IMR-90 (cell line): ENCODE measurements at regions not wholly inside any gene's neighbourhood (a gene's known extent, or its start where the extent isn't known, plus 50 kb on each side); places are given as distances from the start of the nearest gene placed in this dataset.

ENCODE experiments used
- ATAC-seq: fragments of 200-7000 bp; cut with Tn5 transposase; 2 replicates; pipeline ENCODE4 v1.9.1; 2020; ENCODE audit warnings: low read depth, mild to moderate bottlenecking, moderate library complexity
- BruUV-seq: library from RNA; stranded (reverse); fragments of 400-500 nt; replicated peaks from 2 replicates; lab custom pipeline; 2021; lab: Mats Ljungman, UMichigan
- CTCF ChIA-PET: fragments of 300-600 bp; formaldehyde crosslinking; extraction: SDS; loops from one replicate; lab custom pipeline; 2021; ENCODE audit warnings: antibody characterized with exemption; lab: Yijun Ruan, JAX
- POLR2A ChIA-PET: fragments of 300-600 bp; sonication (Branson Sonifier 250); formaldehyde crosslinking; loops from one replicate; lab custom pipeline; 2022; ENCODE audit warnings: antibody characterized with exemption; ENCODE audit not compliant: unreplicated experiment; lab: Charles Lee
- DNase-seq: peaks from one replicate; pipeline ENCODE4 v3.0.0; 2013
- H2AFZ ChIP-seq: replicated peaks from 2 replicates; pipeline ENCODE3; 2013; ENCODE audit warnings: low read length, mild to moderate bottlenecking; ENCODE audit not compliant: poor library complexity
- H2AK5ac ChIP-seq: 2 replicates; pipeline ENCODE4 v1.6.1; 2013; ENCODE audit warnings: low read depth, low read length, inconsistent platforms
- H2AK9ac ChIP-seq: replicated peaks from 2 replicates; pipeline ENCODE3; 2013; ENCODE audit warnings: mild to moderate bottlenecking, low read depth, low read length, moderate library complexity; ENCODE audit not compliant: poor library complexity
- H2BK120ac ChIP-seq: 2 replicates; pipeline ENCODE4 v1.6.1; 2013; ENCODE audit warnings: low read depth, low read length, inconsistent platforms
- H2BK15ac ChIP-seq: 3 replicates; pipeline ENCODE4 v1.6.1; 2013; ENCODE audit warnings: low read depth, low read length, inconsistent platforms
- H2BK20ac ChIP-seq: 2 replicates; pipeline ENCODE4 v1.6.1; 2013; ENCODE audit warnings: low read depth, mild to moderate bottlenecking, inconsistent platforms, low read length, moderate library complexity
- H2BK5ac ChIP-seq: 2 replicates; pipeline ENCODE4 v1.6.1; 2013; ENCODE audit warnings: mild to moderate bottlenecking, low read depth, low read length, inconsistent platforms; ENCODE audit not compliant: poor library complexity, severe bottlenecking
- H3K14ac ChIP-seq: replicated peaks from 2 replicates; pipeline ENCODE4 v1.6.1; 2013; ENCODE audit warnings: low read depth, low read length, inconsistent platforms
- H3K18ac ChIP-seq: 2 replicates; pipeline ENCODE4 v1.6.1; 2013; ENCODE audit warnings: low read depth, low read length, control low read depth
- H3K23ac ChIP-seq: 2 replicates; pipeline ENCODE4 v1.6.1; 2013; ENCODE audit warnings: low read depth, low read length, inconsistent platforms
- H3K27ac ChIP-seq: 2 replicates; pipeline ENCODE4 v1.5.1; 2013; ENCODE audit warnings: mild to moderate bottlenecking, control low read depth, low read length; ENCODE audit not compliant: insufficient read depth
- H3K27me3 ChIP-seq: 2 replicates; pipeline ENCODE4 v1.6.1; 2013; ENCODE audit warnings: low read length; ENCODE audit not compliant: control insufficient read depth, insufficient read depth
- H3K36me3 ChIP-seq: 2 replicates; pipeline ENCODE4 v1.6.1; 2013; ENCODE audit warnings: low read length, mixed read lengths; ENCODE audit not compliant: control insufficient read depth, insufficient read depth
- H3K4ac ChIP-seq: 2 replicates; pipeline ENCODE4 v1.6.1; 2013; ENCODE audit warnings: low read depth, low read length, inconsistent platforms
- H3K4me1 ChIP-seq: 2 replicates; pipeline ENCODE4 v1.6.1; 2013; ENCODE audit warnings: low read length, mixed read lengths; ENCODE audit not compliant: control insufficient read depth, insufficient read depth
- H3K4me2 ChIP-seq: 2 replicates; pipeline ENCODE4 v1.6.1; 2013; ENCODE audit warnings: low read depth, mild to moderate bottlenecking, control low read depth, low read length, moderate library complexity
- H3K4me3 ChIP-seq: 2 replicates; pipeline ENCODE4 v1.5.1; 2013; ENCODE audit warnings: low read depth, mild to moderate bottlenecking, control low read depth, low read length, moderate library complexity; ENCODE audit not compliant: insufficient read depth
- H3K56ac ChIP-seq: 2 replicates; pipeline ENCODE4 v1.6.1; 2013; ENCODE audit warnings: low read length, inconsistent platforms; ENCODE audit not compliant: insufficient read depth; ENCODE audit errors: extremely low read depth
- H3K79me1 ChIP-seq, 2 experiments: 2 replicates each; pipeline ENCODE4 v1.6.1; 2013; ENCODE audit warnings: low read length in 2 of 2, inconsistent platforms in 1 of 2, low read depth in 1 of 2
- H3K9ac ChIP-seq: 2 replicates; pipeline ENCODE4 v1.6.1; 2013; ENCODE audit warnings: low read depth, low read length, control low read depth
- H3K9me1 ChIP-seq: 2 replicates; pipeline ENCODE4 v1.6.1; 2013; ENCODE audit warnings: low read length, inconsistent platforms; ENCODE audit not compliant: insufficient read depth
- H3K9me3 ChIP-seq: 2 replicates; pipeline ENCODE4 v1.6.1; 2013; ENCODE audit warnings: low read length; ENCODE audit not compliant: control insufficient read depth, insufficient read depth
- H4K20me1 ChIP-seq: 2 replicates; pipeline ENCODE4 v1.6.1; 2013; ENCODE audit warnings: low read length, inconsistent platforms; ENCODE audit not compliant: insufficient read depth
- H4K5ac ChIP-seq: 2 replicates; pipeline ENCODE4 v1.6.1; 2013; ENCODE audit warnings: mild to moderate bottlenecking, low read depth, low read length, control low read depth
- H4K8ac ChIP-seq, 2 experiments: 2 replicates each; pipeline ENCODE4 v1.6.1; 2013; ENCODE audit warnings: low read depth in 2 of 2, low read length in 2 of 2, control low read depth in 1 of 2, inconsistent platforms in 1 of 2
- H4K91ac ChIP-seq: 2 replicates; pipeline ENCODE4 v1.6.1; 2013; ENCODE audit warnings: low read depth, low read length, inconsistent platforms; ENCODE audit not compliant: insufficient read depth
- BHLHE40 ChIP-seq: fragments of 150-350 bp; IDR thresholded peaks from 2 replicates; pipeline ENCODE4 v1.6.1; 2016; ENCODE audit warnings: mild to moderate bottlenecking, low read depth, low read length
- CEBPB ChIP-seq: IDR thresholded peaks from 2 replicates; pipeline ENCODE4 v1.6.1; 2012; ENCODE audit warnings: low read depth, low read length, improper control_type of control experiment
- CHD1 ChIP-seq: IDR thresholded peaks from 2 replicates; pipeline ENCODE4 v1.6.1; 2012; ENCODE audit warnings: low read depth, low read length, improper control_type of control experiment
- CTCF ChIP-seq: conservative IDR thresholded peaks from 2 replicates; pipeline ENCODE4 v1.5.1; 2012; ENCODE audit warnings: mild to moderate bottlenecking, low read depth, low read length, improper control_type of control experiment
- MAFK ChIP-seq: IDR thresholded peaks from 2 replicates; pipeline ENCODE4 v1.6.1; 2012; ENCODE audit warnings: low read depth, low read length, improper control_type of control experiment
- MXI1 ChIP-seq: IDR thresholded peaks from 2 replicates; pipeline ENCODE4 v1.6.1; 2012; ENCODE audit warnings: low read depth, mild to moderate bottlenecking, low read length, moderate library complexity, borderline replicate concordance
- POLR2A ChIP-seq: IDR thresholded peaks from 2 replicates; pipeline ENCODE4 v1.6.1; 2012; ENCODE audit warnings: mild to moderate bottlenecking, low read depth, low read length
- RAD21 ChIP-seq: IDR thresholded peaks from 2 replicates; pipeline ENCODE4 v1.6.1; 2012; ENCODE audit warnings: low read length, improper control_type of control experiment
- RCOR1 ChIP-seq: IDR thresholded peaks from 2 replicates; pipeline ENCODE4 v1.6.1; 2012; ENCODE audit warnings: mild to moderate bottlenecking, low read length, improper control_type of control experiment; ENCODE audit not compliant: insufficient replicate concordance
- SMC3 ChIP-seq: fragments of 150-350 bp; IDR thresholded peaks from 2 replicates; pipeline ENCODE4 v1.6.1; 2016; ENCODE audit warnings: low read depth, mild to moderate bottlenecking, antibody characterized with exemption, low read length, moderate library complexity
- WGBS, 2 experiments: methylation state at CpG; one replicate each; pipeline versions ENCODE4 v1.1.5 to v1.1.7; 2013; ENCODE audit warnings: missing lambda C conversion rate in 2 of 2; ENCODE audit not compliant: insufficient read length in 1 of 2; ENCODE audit errors: extremely low coverage in 2 of 2; 5-methylcytosine and 5-hydroxymethylcytosine counted together
- dilution Hi-C: fragments of 300-500 bp; cut with HindIII; formaldehyde crosslinking; loops from one replicate; pipeline ENCODE4 v1.14.3; 2018; ENCODE audit warnings: low sequenced_read_pairs; ENCODE audit not compliant: unreplicated experiment
- in situ Hi-C: fragments of 300-500 bp; cut with MboI; formaldehyde crosslinking; loops from 3 replicates; pipeline ENCODE4 v1.14.3; 2019; ENCODE audit warnings: low sequenced_read_pairs, inconsistent platforms, mixed read lengths
- intact Hi-C: fragments of 100-400 bp; cut with micrococcal nuclease; formaldehyde crosslinking; loops from 2 replicates; pipeline ENCODE4 v1.10.0; 2022
- TF ChIP-seq, protein P1 (sequence below): fragments of 150-350 bp; IDR thresholded peaks from 2 replicates; pipeline ENCODE4 v1.6.1; 2016; ENCODE audit warnings: low read depth, mild to moderate bottlenecking, low read length, moderate library complexity, borderline replicate concordance
- TF ChIP-seq, protein P2 (sequence below): fragments of 150-350 bp; IDR thresholded peaks from 2 replicates; pipeline ENCODE4 v1.6.1; 2017; ENCODE audit warnings: mild to moderate bottlenecking, antibody characterized with exemption, low read length, low read depth

GRCh38 chr2:47657886-47658489, 87.2 kb upstream of the KCNK12 start:
- DNase-seq: no peak
- H3K4me2 ChIP-seq: no peak overlapping the region
- H3K9ac ChIP-seq: no peak overlapping the region
- TF ChIP-seq CEBPB (no peak), MXI1 (no peak), SMC3 (no peak), CHD1 (no peak), BHLHE40 (no peak), POLR2A (no peak), MAFK (no peak), CTCF (no peak), RAD21 (no peak), RCOR1 (no peak)
- TF ChIP-seq, protein P1, sequence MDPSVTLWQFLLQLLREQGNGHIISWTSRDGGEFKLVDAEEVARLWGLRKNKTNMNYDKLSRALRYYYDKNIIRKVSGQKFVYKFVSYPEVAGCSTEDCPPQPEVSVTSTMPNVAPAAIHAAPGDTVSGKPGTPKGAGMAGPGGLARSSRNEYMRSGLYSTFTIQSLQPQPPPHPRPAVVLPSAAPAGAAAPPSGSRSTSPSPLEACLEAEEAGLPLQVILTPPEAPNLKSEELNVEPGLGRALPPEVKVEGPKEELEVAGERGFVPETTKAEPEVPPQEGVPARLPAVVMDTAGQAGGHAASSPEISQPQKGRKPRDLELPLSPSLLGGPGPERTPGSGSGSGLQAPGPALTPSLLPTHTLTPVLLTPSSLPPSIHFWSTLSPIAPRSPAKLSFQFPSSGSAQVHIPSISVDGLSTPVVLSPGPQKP: no peak
- TF ChIP-seq, protein P2, sequence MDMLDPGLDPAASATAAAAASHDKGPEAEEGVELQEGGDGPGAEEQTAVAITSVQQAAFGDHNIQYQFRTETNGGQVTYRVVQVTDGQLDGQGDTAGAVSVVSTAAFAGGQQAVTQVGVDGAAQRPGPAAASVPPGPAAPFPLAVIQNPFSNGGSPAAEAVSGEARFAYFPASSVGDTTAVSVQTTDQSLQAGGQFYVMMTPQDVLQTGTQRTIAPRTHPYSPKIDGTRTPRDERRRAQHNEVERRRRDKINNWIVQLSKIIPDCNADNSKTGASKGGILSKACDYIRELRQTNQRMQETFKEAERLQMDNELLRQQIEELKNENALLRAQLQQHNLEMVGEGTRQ: no peak
- in situ Hi-C loops (no loop called here), intact Hi-C loops (no loop called here), dilution Hi-C loops (no loop called here)
- no peak overlapping the region for H2AFZ ChIP-seq
- no peak for ATAC-seq
- H3K79me1 ChIP-seq: no peaks in the 10 kb centered on the region
- H2BK15ac ChIP-seq: no peak overlapping the region
- no peak overlapping the region for H3K4me3 ChIP-seq
- H3K9me1 ChIP-seq: no peaks in the 10 kb centered on the region; the same call in 1 of the 2 replicates
- H4K8ac ChIP-seq: no peak overlapping the region
- H3K56ac ChIP-seq: no peak overlapping the region
- WGBS, 2 experiments: 83% methylated on average over 1 of the region's 7 CpGs; no CpG with 5 or more reads in 1 of the 2 experiments
- H3K9me3 ChIP-seq: no peaks in the 10 kb centered on the region
- H3K36me3 ChIP-seq: no peaks in the 10 kb centered on the region
- H3K14ac ChIP-seq: no peak overlapping the region
- H4K91ac ChIP-seq: no peak overlapping the region
- no peak overlapping the region for H3K27ac ChIP-seq
- no peak overlapping the region for H2AK5ac ChIP-seq
- H2BK20ac ChIP-seq: no peak overlapping the region
- POLR2A ChIA-PET: no interaction called here
- no peak overlapping the region for H4K5ac ChIP-seq
- H2BK5ac ChIP-seq: no peak overlapping the region
- H4K20me1 ChIP-seq: no peaks in the 10 kb centered on the region
- H3K18ac ChIP-seq: no peak overlapping the region
- H3K27me3 ChIP-seq: peaks cover 8% of the 10 kb centered on the region
- H3K4ac ChIP-seq: no peak overlapping the region
- no TSS peak for BruUV-seq
- peak overlapping the region; percentile 16 for H2AK9ac ChIP-seq
- CTCF ChIA-PET: no interaction called here
- H2BK120ac ChIP-seq: no peak overlapping the region
- H3K4me1 ChIP-seq: no peaks in the 10 kb centered on the region
- H3K23ac ChIP-seq: no peak overlapping the region
